SIG-M5 (cell line): ENCODE measurements at regions not wholly inside any gene's neighbourhood (a gene's known extent, or its start where the extent isn't known, plus 50 kb on each side); places are given as distances from the start of the nearest gene placed in this dataset.

ENCODE experiments used
- DNase-seq: peaks from one replicate; lab custom pipeline; 2025; lab: John Stamatoyannopoulos, UW

DNA sequence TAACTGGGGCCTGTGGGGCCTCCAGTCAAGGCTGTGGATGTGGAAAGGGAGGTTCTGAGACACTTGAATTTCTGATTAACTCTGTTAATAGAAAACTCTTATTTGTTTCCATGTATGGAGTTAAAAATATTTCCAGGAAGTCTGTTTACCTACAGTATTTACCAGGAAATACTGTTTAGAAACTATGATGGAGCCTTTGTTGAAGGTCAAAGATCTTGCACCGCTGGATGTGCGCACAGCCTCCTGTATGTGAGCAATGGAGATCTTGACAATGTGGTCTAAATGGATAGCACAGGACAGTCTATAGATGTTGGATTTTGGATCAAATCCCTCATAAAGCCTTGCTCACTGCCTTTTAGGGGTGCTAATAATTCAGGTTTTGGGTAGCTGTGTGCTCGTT lies 268.4 kb downstream of the DLEU7 start:
- no peak for DNase-seq

DNA sequence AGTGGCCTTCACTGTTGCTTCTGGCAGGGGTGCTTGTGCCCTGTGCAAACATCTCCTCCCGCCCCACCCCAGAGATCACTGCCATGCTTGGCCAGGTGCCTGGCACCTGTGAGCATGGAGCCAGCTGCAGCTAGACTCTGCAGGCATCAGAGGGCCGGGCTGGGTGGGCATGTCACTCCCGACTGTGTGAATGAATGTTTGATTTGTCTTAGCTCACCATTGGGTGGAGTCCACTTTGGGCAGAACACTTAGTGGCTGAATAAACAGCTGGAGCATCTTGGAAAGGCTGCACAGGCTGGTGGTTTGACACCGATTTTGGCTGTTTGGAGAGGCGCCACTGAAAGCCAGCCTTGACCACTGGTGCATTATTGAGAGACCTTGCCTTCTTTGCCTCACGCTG lies 267.3 kb downstream of the DLEU7 start:
- no peak for DNase-seq

DNA sequence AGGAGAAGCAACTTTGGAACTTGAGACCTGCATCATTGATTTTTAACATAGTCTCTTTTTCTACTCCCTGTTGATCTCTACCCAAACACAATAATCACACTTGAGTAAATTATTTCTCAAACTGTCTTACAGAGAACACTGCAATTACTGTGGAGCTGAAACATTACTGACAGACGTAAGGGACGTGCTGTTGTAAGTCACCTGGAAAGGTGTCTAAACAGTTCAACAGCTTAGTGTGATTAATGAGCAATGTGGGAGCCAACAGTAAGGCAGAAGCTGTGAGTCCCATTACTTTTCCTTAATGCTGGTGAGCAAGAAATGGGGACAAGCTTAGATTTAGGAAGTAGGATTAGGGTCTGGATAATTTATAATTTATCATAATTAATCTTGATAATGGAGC lies 265.7 kb downstream of the DLEU7 start:
- DNase-seq: no peak

DNA sequence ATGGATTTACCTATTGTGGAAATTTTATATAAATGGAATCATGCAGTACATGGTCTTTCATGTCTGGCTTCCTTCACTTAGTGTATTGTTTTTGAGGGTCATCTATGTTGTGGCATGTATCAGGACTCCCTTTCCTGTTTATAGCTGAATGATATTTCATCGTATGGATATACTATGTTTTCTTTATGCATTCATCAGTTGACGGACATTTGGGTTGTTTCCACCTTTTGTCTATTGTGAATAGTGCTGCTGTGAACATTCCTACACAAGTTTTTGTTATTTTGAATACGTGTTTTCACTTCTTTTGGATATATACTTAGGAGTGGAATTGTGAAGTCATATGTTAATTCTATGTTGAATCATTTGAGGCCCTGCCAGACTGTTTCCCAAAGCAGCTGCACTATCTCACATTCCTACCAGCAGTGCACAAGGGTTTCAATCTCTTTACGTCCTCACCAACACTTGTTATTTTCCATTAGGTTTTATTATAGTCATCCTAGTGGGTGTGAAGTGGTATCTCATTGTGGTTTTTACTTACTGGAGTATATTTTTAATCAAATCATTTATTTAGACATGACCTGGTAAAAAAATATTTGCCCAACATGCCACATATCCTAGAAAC lies 262.7 kb downstream of the DLEU7 start:
- no peak for DNase-seq

DNA sequence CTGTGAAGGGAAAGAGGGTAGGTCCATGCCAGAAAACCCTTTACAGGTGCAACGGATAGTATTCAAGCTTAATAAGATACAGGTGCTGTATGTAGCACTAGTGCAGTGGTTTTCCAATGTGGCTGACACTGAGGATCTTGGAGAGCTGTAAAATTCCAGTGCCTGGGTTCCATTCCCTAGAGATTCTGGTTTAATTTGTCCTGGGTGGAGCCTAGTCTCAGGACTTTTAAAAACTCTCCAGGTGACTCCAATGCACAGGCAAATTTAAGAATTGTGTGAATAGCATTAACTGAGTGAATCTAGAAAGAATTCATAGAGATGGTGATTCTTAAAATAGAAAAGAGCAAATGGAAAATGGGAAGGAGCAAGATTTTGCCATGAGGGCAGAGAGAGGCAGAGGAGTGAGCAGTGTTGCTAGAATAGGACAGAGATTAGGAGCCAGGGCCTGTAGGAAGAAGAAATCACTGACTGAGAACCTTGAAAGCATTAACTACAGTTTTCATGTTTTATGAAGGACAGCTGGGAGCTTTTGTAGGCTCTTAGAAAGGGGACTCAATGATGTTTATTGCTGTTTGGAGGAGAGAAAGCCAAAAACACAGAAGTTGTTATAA lies 261.8 kb downstream of the DLEU7 start:
- no peak for DNase-seq

DNA sequence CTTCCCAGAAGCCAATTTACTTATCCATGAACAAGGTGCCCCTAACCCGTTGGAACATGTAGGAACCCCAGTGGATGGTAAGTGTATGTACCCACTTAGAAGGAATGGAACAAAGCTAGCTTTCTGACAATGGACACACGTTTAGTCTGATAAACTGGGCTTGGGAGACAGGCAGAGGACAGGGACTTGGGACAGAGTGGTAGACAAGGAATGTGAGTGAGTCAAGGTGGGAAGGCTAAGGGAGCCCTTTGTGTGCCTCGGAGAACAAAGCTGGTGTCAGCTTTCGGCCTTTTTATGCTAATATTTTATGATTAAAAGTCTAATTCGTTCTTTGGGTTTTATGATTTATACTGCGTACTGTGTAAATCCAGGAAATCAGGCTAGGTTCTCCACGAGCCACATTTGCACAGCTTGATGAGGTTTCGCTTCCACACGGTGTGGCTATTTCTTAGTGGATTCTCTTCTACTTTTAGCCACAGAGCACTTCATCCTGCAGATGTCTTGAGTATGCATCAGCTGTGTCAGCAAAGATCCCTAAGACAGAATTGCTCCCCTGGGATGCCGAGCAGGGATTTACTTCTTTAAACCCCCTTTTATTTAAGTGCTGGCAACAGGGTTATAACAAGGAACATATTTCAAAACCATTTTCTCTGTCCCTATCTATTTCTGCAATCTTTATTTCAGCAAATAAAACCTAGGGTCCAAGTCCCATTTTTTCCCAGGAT lies 258.5 kb downstream of the DLEU7 start:
- DNase-seq: no peak

DNA sequence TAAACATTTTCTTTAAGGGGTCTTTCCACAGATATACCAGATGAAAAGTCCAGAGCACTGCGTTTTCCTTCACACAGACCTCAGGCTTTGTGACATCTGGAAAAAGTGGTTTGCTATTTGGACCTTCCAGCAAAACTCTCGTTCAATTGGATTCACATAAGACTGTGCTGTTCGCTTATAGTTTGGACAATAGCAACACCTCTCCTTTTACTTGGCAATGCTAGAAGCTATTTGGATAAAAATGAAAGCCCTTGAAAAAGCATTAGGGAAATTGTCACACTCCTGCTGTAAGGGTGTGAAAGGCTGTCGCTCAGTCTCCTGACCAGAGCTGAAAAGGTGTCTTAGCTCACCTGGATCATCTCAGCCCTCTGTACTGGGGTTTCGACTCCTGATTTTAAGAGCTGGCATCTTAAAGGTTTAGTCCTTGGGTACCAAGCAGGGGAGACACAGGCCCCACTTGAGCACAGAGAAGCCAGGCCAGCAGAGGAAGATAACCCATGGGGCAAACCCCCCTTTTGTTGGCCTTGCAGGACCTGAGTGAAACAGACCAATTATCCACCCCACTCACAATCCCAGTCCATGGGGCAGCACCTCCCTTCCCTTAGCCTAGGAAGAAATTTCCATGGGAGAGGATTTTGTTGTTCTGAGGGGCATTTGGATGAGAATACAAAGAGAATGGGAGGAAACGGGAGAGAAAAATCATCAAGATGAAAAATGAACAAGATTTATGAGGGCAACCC lies 257.6 kb downstream of the DLEU7 start:
- DNase-seq: no peak

DNA sequence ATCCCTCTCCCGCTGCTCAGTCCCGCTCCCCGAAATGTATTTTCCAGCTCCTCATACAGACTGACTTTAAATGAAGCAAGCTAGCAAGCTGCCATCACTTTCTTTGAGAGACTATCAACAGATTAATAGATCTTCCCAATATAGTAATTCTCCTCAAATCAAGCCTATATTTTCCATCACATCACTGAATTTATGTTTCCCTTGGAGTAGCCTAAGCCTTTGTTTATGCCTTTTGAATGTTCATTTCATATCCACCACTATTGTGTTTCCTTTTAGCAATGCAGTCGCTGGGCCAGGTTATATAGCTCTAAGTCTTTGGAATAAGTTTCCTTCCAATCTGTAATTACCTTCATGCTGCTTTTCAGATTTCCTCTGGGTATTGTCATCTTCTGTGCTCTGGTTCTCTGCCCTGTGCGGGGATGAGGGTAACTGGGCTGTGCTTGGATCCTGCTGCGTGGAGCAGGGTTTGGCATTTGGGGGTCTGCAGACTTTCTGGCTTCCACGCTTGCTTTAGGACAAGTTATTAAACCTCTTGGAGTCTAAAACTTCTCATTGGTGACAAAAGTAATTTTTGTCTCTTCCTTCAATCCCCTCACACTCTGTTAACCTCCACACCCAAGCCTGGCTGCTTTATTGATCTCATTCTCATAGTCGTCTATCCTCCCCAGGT lies 256.9 kb downstream of the DLEU7 start:
- no peak for DNase-seq

DNA sequence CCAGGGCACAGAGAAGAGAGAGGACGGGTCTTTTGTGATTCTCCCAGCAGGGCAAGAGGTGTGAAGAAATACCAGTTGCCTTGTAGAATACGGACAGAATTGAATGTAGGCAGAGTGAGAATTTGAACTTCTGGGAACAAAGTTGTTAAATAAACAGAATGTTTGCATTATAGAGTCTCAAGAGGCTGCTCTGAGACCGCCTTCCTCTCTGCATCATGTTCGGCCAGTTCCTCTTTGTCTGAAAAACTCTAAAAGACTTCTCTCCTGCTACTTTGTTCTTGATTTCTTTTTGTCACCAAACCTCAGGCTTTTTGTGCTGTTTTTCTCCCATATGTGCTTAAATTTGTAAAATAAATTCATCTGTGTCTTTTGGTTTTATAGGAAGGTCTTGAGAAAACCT lies 256.4 kb downstream of the DLEU7 start:
- no peak for DNase-seq

DNA sequence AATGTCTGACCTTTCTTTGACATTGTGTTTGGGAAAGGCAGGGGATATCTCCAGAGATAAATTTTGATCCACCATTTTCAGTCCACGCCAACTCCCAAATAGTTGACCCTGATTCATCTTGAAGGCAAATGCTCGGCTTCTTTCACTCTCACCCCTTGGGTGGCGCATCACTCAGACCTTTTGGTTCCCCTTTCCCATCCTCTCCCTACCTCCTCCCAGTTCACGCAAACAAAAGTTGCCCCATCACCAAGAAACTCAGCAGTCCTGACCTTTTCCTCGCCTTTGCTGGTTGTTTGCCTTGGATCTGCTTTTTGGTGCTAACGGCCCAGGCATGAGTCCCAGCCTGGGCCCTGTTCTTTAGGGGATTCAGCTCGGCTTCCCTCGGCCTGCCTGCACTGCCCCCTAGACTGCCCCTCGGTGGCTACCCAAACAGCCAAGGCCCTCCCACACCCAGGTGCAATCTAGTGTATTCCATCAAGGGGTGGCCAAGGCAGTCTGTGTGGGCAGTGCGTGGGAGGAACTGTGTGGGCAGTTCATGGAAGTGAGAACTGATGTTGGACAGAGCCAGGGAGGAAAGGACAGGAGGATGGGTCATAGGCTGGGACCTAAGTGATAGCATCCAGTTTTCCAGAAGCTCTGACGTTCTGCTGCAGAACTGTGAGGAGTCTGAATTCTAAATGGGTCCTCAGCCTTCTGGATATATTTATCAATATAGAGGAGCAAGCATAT lies 255.7 kb downstream of the DLEU7 start:
- no peak for DNase-seq

DNA sequence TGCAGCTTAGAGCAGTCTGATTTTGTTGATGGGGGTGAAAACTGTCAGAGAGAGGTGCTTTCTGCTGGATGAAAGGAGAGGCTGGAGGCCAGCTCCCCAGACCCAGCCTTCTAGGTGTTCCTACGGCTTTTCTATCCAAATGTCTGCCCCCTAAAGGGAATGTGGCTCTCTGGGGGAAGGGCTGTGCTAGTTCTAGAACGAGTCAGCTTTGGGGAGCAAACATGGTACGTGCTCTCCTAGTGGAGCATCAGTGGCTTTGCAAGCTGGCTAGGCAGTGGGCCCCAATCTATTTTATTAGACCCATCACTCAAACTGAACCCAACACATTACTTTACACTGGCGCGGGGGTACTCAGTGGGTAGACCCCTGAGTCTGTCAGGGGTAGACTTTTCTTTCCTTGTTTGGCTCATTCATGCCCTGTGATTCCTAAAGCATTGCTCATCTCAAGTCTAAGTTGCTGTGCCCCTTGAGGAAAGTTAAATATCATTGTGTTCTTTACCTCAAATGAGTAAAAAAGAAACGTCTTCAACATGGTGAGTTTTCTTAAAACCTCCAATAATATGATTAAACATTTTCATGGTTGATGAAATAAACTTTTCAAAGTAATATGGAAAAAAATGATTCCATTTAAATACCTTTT lies 254.9 kb downstream of the DLEU7 start:
- no peak for DNase-seq

DNA sequence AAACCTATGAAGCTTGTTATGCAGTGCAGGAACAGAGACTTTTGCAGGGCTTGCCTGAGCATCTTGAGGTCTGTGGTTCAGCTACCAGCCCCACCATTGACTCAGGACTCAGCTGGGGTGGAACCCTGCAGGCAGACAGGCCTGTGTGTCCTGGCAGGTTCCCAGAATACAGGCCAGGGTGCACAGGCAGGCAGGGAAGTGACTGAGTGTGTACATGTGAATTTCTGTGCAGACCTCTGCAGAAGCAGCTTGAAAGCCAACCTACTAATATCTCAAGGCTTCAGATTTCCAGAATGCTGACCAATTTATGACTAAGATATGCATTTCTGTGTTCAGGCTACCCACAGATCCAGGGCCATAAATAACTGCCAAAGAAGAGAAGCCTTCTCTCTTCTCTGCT lies 254.4 kb downstream of the DLEU7 start:
- DNase-seq: no peak

DNA sequence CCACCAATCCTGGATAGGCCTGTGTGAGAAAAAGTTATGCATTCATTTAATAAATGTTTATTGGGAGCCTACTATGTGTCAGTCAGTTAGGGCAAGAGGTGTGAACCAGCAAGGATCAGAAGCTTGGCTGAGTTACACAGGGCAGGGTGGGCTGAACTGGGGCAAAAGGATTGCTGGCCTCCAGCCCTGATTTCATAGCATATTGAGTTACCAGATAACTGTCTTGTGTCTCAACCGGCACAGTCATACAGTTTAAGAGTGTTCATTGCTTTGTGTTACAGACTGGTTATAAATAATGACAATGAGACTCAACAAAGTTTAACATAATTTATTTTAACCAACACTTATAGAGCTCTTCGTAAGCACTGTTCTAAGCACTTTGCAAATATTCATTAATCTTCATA lies 253.8 kb downstream of the DLEU7 start:
- DNase-seq: no peak

DNA sequence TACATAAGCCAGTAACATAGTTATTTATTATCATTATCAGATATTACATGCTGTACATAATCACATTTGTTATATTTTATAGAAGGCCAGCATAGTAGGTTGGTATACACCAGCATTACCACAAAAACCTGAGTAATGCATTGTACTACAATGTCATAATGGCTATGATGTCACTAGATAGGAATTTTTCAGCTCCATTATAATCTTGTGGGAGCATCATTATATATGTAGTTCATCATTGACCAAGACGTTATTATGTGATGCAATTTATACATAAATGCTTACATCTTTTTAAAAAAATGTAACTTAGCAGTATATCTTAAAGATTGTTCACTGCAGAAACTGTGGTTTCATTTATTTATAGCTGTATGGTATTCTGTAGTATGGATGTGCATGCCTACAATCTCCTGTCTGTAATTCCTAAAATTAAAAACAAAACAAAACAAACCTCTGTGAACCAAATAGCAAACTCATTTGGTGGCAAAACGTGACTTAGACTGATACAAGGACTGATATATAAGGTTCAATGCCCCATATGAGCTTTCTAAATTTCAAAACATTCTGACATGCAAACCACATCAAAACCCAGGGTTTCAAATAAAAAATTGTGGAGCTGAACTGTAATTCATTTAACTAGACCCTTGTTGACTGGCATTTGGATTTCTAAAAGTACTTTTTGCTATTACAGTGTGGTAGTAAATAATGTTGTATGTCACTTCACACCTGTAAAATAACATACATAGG lies 250.9 kb downstream of the DLEU7 start:
- DNase-seq: no peak

DNA sequence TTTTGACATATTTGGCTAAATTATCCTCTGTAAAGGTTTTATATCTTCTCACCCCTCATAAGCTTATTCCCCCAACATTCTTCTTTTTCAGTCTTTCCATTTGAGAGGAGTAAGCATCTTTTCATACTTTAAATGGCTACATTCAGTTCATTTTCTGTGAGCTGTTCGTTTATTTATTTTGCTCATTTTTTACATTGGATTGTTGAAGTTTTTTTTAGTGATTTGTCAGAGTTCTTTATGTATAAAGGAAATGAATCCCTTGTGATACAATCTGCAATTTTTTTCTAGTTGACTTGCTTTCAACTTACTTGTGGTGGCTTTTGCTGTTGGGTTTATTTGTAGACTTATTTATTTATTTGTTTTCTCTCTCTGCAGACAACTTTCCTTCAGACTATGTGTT lies 250.3 kb downstream of the DLEU7 start:
- no peak for DNase-seq

DNA sequence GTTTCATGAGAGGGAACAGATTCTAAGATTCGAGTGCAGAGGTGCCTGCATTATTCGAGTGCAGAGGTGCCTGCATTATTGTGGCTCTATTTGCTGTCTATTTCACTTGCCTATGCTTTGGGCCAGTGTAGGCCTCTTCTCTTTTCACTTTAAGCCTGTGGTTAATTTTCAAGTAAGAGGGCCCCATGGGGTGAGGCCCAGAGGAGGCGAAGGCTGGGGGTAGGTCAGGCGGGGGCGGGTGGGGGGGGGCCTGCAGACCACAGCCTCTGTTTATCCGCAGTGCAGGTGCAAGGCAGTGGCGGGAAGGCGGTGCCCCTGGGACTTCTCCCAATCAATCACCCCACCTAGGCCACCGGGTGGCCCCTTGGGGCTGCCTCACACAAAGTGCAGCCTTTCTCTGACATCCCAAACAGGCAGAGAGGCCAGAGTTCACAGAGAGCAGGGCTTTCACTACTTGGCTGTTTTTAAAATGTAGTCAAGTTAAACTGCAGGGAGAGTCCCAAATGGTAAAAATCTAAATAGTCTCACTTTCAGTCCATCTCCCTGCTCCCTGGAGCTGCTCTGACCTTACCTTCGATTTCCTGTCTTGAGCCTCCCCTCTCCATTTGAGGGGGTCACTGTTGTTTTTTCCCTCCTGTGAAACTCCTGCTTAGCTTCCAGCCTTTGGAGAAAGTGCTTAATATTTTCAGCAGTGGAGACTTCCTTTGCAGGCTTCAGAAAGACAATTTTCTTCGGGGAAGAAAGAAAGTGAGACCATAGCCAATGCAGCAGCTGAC lies 249.0 kb downstream of the DLEU7 start:
- no peak for DNase-seq

DNA sequence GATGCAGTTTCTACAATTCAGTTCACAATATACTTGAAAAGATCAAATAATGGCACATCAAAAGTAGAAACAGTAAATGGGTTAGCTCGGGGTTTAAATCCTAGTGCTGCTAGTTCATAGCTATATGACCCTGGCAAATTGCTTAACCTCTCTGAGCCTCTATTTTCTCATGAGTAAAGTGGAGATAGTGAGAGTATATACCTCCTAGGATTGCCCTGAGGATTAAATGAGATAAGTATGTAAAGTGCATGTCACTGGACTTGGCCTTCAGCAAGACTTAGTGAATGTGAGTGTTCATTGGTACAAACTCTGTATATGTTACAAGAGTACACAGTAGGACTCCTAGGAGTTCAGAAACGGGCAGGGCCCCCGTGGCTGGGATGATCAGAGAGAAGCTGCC lies 248.3 kb downstream of the DLEU7 start:
- no peak for DNase-seq

DNA sequence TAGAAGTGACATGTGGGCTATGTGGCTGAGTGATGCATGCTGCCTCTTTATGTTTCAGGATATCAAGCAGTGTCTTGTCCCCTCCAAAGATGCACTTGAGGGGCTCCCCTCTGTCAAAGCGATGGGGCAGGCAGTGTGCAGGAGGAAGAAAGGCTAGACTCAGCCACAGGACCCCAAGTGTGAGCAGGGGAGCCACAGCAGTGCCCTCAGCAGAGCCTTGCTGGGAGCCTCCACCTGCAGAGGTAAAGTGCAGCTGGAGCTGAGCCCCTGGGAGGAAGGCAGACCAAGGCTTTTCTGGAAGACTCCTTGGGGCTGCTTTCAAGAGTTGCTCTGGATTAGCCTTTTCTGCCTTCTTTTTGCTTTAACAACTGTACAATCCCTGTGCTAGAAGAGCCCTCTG lies 247.3 kb downstream of the DLEU7 start:
- DNase-seq: no peak

DNA sequence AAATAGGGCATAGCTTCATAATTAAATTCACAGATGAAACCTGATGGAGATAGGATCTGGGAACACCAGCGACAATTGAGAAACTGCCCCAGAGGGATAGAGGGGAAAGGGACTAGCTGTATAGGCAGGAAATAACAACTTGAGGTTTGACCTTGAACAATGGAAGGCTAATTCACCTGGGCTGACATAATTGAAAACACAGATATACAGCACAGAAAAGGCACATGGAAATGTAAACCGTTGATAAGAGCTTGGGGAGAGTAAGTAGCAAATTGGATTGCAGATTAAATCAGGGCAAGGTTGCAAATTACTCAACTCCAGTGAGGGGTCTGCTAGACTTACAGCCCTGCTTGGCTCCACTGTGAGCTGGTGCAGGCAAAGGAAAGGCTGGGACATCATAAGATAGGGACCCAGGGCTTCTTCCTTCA lies 246.7 kb downstream of the DLEU7 start:
- no peak for DNase-seq

DNA sequence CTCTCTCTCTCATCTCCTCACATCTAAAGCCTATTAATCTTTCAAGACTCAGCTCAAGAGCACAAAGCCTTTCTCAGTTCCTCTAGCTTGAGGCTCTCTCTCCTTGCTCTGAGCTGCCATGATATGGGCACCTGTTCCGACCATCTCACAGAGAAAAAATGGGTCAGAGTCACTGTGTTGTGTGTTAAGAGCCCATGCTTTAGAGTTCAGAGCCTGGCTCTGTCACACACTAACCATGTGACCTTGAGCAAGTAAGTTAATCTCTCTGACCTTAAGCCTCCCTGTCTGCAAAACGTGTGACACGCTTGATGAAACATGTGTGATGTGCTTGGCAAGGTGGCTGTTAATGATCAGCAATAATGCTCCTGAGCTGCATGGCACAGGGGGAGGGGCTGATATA lies 245.2 kb downstream of the DLEU7 start:
- no peak for DNase-seq
